GM21619 (cell line): ENCODE measurements at regions not wholly inside any gene's neighbourhood (a gene's known extent, or its start where the extent isn't known, plus 50 kb on each side); places are given as distances from the start of the nearest gene placed in this dataset.

Source experiments
- ATAC-seq: cut with Tn5 transposase; IDR thresholded peaks from one replicate; pipeline ENCODE4 v1.9.1; 2021; ENCODE audit not compliant: unreplicated experiment

DNA sequence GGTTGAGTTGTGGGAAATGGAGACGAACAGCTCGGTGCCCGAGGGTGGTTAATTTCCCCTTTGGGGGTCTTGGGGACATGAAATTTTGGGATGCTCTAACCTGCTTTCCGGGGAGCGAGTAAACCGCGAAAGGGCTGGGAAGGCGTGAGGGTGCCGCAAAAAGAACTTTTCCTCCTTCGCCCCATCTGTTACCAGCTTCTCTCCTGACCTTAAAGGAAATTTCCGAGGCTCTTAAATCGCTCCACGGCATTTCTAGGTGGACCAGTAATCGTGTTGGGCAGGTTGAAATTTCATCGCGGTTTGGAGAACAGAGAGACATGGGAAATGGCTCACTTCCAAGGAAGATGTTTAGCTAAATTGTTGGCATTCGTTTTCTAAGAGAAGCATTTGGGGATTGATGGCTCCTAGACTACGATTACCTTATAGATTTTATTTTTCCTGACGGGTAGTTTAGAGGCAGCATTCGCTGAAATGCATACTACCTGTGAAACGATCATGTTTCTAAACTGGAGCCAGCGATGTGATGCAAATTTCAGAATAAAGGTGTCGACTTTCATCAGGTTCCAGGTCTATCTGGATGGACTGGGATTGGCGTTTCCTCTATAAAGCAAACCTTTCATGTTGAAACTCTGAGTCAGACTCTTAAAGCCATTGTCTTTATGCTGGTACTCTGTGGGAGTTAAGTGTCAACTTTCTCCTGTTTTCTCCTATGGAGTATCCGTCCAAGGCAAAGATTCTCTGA lies 414.5 kb downstream of the PCNX1 start:
- no peak for ATAC-seq

DNA sequence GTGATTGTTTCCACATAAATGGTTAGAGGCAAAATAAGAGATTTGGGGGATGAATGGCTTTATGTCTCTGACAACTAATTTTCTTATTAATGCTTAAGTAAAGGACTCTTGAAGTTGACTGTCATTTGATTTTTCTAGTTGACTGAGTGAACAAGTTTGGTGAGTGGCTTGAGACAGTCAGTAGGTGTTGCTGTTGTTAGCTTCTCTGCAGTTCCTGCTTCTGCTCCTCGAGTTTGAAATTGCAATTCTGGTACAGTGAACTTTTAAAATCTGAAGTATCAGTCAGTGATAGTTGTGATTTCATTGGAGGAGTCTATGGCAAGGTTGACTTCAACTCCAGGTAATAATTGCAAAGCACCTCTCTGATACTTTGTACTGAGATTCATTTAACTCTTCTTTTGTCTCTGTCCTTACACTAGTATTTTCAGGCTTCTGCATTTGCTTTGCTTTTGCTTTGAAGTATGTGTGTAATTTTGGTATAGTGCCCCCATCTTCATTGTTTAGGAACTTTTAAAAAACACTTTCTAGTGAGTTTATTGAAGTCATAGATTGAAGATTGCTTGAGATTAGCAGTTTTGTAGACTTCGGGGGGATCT lies 415.5 kb downstream of the PCNX1 start:
- no peak for ATAC-seq

DNA sequence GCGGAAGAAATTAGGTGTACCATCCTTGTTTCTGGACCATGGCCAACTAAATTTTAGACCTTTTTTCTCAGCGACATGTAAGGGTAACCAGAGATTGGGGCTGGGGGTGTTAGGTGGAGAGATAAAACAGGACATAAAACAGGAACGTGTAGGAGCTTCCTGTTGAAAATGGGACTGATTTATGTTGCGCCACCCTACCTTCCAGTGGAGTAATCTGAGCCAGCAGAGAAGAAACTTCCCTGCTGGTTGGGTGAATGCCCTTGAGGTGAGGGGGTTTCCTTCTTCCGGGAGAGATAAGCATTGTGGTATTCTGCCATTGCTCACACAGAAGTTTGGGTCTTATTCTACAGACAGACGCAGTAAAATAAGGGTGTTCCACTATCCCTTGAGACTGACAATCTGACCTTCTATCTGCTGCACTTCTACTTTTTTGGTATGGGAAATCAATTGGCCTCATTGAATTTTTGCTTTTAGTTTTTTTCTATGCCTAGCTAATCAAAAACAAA lies 417.6 kb downstream of the PCNX1 start:
- ATAC-seq = no peak

DNA sequence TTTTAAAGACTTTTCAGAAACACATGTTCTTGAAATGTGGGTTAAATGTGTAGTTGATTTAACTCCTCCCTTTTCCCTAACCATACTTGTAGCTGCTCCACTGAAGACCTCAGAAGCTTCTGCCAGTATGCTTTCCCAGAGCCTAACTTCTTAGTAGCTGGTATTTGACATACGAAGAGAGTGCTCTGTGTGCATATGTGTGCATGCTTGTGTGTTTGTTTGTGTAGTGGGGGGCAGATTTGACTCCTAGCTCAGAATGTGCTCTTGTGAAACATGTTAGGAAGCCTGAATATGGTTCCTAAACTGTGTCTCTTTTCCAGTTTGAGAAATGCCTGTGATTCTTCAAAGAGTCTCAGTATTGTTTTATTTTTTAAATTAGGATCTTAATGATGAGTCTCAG lies 420.4 kb downstream of the PCNX1 start:
- ATAC-seq = no peak

DNA sequence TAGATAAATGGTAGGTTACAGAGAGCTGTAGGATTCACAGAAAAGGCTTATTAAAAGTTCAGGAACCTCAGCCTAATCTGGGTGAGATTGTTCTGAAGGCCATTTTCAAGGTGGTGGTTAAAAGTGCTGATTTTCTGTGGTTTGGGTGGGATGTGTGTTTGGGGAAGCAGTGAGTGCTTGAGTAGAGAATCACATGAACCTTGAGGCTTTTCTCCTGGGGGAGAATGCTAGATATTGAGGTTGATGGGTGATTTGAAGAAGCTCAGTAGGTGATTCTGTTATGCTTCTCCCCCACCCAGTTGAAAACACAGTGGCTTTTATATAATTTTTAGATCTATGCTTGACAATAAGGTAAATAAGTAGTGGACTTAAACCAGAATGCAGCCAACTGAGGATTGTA lies 420.9 kb downstream of the PCNX1 start:
- no peak for ATAC-seq

DNA sequence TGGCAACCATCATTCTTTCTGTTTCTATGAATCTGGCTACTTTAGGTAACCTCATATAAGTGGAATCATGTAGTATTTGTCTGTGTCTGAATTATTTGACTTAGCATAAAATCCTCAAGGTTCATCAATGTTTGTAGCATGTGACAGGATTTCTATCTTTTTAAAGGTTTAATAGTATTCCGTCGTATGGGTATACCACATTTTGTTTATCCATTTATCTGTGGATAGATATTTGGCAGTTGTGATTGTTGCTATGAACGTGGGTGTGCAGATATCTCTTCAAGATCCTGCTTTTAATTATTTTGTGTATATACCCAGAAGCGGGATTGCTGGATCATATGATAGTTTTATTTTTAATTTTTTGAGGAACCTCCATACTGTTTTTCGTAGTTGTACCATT lies 421.7 kb downstream of the PCNX1 start:
- ATAC-seq = no peak

DNA sequence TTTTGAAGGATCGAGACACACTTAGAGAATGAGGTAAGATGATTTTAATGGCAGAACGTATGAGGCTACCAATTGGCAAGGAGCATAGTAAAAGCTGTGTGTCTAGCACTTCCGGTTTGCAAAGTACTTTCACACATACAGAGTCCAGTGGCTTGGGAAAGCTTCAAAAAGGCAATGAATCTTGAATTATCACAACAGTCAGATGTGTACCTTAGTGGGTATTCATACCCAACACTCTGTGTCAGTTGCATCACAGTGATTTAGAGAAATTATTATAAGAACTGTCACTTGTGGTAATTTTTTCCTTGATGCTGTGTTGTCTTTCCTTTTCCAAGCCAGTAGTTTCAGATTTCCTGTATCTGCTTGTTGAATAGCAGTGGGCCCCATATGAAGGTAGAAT lies 424.1 kb downstream of the PCNX1 start:
- ATAC-seq = no peak

DNA sequence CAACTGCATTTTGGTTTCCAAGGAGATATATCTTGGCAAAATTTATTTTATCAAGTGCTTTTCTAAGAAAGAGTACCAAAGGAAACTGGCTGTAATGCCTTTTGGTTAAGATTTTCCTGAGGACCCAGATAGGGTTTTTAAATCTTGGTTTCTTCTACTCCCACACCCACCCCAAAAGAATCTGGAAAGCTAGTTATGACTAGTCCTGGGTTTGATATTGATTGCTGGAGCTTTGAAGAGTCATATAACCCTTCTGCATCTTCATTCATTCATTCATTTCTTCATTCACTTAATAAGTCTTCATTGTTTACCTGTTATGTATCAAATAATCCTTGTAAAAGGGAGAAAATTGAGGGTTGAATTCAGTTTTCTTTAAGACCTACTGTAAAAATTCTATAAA lies 425.2 kb downstream of the PCNX1 start:
- ATAC-seq = no peak

DNA sequence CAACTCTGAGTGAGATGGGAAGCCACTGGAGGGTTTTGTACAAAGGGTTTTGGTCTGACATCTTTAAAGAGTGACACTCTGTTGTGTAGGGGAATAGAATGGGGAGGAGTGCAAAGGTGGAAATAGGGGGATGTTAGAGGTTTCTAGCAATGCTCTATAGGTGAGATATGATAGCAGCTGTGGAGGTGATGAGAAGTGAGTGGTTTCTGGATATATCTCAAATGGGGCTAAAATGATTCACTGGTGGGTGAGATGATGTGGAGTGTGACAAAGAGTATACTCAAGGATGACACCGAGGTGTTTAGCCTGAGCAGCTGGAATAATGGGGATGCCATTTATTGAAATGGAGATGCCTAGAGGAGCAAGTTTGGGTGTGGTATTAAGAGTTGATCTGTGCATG lies 426.4 kb downstream of the PCNX1 start:
- no peak for ATAC-seq

DNA sequence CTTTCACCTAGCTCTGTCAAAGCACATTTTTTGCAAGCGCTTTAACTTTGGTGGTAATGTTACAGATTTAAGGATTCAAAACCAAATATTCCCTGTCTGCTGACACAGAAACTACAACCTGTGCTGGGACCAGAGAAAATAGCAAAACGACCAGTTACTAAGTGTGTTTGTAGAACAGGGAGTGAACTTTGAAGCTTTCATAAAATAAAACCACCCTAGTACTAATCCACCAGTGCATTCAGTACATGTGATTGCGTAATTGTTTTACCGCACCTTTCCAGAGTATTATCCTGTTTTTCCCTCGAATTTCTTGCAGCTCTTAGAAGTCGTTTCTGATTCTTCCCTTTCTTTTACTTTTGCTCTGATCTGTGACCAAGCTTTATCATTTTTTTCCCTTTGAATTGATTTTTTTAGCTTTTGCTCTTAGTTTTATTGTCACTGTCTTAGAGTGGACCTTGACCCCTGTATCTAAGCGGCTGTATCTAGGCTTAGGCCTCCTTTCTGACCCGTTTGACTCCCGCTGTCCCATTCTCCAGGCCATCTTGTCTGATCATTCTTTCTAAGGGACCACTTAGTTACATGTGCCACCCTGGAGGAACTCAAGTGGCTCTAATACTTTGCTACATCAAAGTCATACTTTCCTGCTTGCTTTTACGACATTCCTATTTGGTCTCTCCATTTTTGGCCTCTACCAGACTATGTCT lies 429.4 kb downstream of the PCNX1 start:
- no peak for ATAC-seq

DNA sequence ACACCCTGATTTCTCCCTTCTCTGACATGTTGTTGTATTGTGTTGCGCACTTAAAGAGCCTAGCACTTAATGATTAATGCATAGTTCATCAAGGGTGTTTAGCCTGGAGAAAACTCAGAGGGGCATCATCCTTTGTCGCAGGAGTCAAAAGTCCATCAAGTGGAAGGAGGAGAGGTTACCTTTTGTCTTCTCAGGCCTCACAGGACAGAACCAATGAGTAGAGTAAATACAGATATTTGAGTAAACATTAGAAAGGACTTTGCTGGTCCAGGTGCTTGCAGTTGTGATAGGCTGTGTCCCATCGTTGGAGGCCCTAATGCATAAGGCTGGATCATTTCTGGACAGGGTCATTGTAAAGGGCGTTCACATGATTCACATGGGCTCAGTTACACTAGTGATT lies 430.9 kb downstream of the PCNX1 start:
- no peak for ATAC-seq

DNA sequence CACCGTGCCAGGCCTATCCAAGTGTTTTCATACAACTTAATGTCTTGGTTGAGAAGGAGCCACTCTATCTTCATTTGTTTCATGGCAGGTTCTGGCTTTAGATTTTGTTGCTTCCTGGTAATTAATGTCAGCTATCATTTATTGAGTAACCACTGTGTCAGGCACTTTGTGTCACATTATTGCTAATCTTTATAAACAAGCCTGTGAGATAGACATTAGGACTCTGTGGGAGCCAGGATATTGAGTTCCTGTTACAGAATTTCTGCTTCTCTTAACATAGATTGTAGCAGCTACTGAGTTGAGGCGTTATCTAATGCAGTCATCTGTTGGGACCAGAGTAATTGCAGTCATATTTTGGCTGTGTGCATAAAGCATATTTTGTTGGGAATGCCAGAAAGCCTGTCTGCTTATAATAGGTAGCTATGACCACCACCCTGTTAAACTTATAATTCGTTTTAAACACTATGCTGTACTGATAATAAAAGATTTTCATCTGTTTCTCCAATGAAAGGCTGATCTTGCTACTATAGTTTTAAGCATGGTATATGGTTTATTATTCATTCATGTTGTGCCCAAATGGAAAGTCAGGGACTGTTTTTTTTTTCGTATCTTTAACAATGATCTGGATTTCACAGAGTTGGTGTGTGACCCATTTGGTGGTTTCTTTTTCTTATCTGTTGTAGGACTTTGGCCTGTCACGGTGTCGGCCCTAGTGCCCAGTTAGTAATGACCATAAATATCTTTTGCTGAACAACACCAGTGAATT lies 432.6 kb downstream of the PCNX1 start:
- ATAC-seq = no peak

DNA sequence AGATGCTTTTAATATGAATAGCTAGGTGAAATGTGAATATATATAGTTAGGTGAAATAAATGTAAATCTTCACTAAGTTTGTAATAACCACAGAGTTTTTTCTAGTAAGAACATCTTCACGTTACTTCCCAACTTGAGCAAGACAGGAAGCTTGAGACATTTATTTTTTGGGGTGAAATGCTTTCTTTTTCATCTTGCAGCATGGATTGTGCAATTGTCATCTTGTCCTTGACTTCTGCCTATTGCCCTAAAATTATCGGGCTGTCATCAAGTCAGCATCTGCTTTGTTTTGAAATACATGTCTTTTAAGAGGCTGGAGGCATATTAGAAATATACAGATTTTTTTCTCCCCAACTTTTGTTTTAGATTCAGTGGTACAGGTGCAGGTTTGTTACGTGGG lies 433.9 kb downstream of the PCNX1 start:
- ATAC-seq = no peak

DNA sequence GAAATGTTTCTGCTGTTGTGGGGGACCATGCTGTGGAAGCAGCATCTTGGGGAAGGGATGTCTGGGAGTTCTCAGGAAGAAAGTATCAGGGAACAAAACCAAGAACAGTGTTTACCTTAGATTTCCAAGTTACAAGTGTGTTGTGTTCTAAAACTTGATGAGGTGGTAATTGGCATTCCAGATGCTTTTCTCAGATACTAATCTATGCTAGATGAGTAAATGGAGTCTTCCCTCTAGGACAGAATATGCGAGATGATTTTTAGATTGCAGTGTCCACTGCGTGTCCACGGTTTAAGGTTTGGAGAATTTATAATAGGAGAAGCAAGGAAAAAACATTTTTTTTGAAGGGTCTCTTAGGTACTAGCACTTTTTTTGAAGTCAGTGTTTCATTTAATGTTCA lies 436.5 kb downstream of the PCNX1 start:
- no peak for ATAC-seq

DNA sequence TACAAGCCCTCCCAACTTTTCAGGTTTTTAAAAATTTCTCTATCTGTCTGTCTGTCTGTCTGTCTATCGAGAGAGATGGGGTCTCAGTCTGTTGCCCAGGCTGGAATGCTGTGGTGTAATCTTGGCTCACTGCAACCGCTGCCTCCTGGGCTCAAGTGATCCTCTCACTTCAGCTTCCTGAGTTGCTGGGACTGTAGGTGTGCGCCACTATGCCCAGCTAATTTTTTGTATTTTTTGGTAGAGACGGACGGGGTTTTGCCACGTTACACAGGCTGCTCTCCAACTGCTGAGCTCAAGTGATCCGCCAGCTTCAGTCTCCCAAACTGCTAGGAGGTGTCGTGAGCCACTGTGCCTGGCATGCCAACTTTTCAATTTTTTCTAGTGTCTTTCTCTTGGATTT lies 437.2 kb downstream of the PCNX1 start:
- ATAC-seq = no peak

DNA sequence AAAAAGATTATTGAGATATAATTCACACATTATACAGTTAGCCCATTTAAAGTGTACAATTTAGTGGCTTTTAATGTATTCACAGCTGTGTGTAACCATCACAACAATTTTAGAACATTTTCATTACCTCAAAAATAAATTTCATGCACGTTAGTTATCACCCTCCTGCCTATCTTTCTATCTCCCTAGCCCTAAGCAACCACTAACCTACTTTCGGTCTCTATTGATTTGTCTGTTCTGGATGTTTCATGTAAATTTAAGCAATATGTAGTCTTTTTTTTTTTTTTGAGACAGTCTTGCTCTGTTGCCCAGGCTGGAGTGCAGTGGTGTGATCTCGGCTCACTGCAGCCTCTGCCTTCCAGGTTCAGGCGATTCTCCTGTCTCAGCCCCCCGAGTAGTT lies 439.4 kb downstream of the PCNX1 start:
- no peak for ATAC-seq

DNA sequence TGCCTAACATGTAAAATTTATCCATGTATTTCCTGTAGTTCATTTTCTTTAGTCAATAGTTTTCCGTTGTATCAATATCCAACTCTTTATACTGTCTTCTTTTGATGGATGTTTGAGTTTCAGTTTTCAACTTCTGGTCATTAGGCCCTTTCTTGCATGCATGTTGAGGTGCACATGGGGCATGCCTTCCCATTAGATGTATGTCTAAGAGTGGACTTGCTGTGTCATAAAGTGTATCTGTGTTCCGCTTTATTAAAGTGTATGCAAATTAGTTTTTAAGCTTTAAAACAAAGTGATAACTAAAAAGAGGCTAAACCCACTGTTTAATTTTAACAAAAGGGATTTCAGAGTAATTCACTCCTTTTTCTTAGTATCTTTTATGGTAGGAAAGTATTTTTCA lies 441.1 kb downstream of the PCNX1 start:
- no peak for ATAC-seq

DNA sequence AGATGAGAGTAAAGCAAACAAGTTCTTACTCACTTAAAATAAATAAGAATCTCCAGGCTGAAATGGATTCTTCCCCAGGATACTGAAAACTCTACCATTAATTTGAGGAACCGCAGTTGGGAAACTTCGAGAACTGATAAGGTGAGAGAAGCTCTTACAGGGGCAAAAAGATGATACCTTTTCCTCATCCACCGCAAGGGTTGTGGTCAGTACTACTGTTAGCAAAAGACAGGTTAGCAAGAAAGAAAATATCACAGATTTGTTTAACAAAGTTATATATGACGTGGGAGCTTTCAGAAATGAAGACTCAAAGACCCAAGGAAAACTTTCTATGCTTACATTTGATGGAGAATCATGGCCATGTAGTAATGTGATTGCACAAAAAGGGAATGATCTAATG lies 441.6 kb downstream of the PCNX1 start:
- no peak for ATAC-seq

DNA sequence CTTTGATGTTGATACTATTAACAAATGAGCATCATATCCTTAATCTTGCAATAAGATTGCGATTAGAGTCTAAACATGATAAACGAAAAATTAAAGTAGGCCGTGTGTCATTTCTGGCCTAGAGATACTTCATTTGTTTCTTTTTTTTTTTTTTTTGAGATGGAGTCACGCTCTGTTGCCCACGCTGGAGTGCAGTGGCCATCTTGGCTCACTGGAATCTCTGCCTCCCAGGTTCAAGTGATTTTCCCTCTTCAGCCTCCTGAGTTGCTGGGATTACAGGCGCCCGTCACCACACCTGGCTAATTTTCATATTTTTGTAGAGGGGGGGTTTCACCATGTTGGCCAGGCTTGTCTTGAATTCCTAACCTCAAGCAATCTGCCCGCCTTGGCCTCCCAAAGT lies 446.9 kb downstream of the PCNX1 start:
- ATAC-seq = no peak

DNA sequence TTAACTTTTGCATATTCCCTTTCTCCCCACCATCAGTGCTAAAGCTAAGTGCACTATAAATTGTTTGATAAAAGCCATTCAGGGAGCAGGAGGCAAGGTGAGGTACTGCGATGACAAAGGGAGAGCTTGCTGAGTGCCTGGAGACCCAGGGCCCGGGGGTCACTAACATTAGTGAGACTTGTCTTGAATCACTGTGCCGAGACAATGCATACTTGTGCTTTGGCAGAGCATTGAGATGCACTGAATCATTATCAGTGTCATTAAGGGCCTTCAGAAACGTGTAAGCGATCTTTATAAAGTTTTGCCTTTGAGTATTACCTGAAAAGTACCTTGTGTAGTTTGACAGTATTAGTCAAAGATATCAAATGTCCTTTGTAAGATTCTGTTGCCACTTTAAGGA lies 447.5 kb downstream of the PCNX1 start:
- ATAC-seq = no peak
